HAP-1 (cell line): ENCODE measurements at regions not wholly inside any gene's neighbourhood (a gene's known extent, or its start where the extent isn't known, plus 50 kb on each side); places are given as distances from the start of the nearest gene placed in this dataset.

ENCODE experiments used
- DNase-seq, 2 experiments: peaks; one replicate each; pipeline ENCODE4 v3.0.0-alpha.2; 2016 to 2020; ENCODE audit warnings: low spot score in 2 of 2
- H3K27me3 ChIP-seq: fragments of 250-450 bp; sonication (Bioruptor Pico); 2 replicates; pipeline ENCODE4 v1.5.1; 2020; ENCODE audit warnings: low read depth, mild to moderate bottlenecking, moderate library complexity
- H3K36me3 ChIP-seq: fragments of 250-450 bp; sonication (Bioruptor Pico); replicated peaks from 2 replicates; pipeline ENCODE4 v1.5.1; 2020; ENCODE audit warnings: mild to moderate bottlenecking
- H3K4me1 ChIP-seq: fragments of 250-450 bp; sonication (Bioruptor Pico); 2 replicates; pipeline ENCODE4 v1.5.1; 2020; ENCODE audit warnings: mild to moderate bottlenecking
- H3K4me3 ChIP-seq: fragments of 250-450 bp; sonication (Bioruptor Pico); 2 replicates; pipeline ENCODE4 v1.5.1; 2020; ENCODE audit warnings: mild to moderate bottlenecking, moderate library complexity
- H3K9me3 ChIP-seq: fragments of 250-450 bp; sonication (Bioruptor Pico); 2 replicates; pipeline ENCODE4 v1.5.1; 2020; ENCODE audit warnings: mild to moderate bottlenecking, moderate library complexity
- in situ Hi-C: fragments of 300-500 bp; cut with MboI; formaldehyde crosslinking; loops from 3 replicates; pipeline ENCODE4 v1.14.3; 2020; ENCODE audit warnings: low sequenced_read_pairs, inconsistent platforms, mixed read lengths

DNA sequence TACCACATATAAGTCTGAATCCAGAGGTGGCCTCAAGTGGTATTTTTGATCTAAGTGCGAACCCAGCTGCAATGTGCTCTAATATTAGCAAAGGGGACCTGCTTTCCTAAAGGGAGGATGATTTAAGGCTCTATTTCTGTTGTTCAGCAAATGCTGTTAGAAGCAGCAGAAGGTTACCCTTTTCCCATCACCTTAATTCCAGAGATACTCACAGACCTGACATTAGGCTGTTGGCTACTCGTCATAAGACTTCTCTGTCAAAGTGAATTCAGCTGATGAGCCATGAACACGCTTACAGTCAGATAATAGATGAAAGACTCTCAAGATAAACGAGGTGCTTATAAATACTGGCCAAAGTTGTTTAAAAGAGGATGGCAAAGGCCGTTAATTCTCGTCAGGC is 308.7 kb upstream of the DDHD1 start:
- no peak for DNase-seq
- in situ Hi-C loops, result no loop called here

DNA sequence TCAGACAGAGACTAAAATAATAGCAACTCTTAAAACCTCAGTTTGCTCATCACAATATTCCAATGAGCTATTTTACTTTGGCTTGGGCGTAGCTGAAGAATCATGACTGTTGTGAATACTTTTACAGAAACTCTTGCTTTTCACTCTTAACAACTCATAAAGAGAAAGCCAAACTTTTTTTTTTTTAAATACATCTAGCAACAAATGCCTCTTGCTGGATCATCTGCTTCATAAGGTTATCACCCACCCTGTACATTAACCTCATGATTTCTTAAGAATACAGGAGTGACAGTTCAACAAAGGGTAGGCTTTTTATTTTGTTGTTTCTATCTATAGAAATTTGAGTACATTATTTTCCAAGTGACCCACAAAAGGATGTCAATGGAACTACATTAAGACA is 307.4 kb upstream of the DDHD1 start:
- in situ Hi-C loops, result no loop called here
- H3K4me3 ChIP-seq, result no peak overlapping the region
- peaks cover 19% of the 10 kb centered on the region for H3K27me3 ChIP-seq
- no peaks in the 10 kb centered on the region for H3K4me1 ChIP-seq
- no peak for DNase-seq
- no peaks in the 10 kb centered on the region for H3K9me3 ChIP-seq
- H3K36me3 ChIP-seq, result no peaks in the 10 kb centered on the region

More for the DNA sequence above, 308.7 kb upstream of the DDHD1 start:
- peaks cover 16% of the 10 kb centered on the region for H3K27me3 ChIP-seq
- H3K4me1 ChIP-seq, result no peaks in the 10 kb centered on the region
- no peaks in the 10 kb centered on the region for H3K9me3 ChIP-seq
- no peak overlapping the region for H3K4me3 ChIP-seq
- H3K36me3 ChIP-seq, result no peaks in the 10 kb centered on the region

DNA sequence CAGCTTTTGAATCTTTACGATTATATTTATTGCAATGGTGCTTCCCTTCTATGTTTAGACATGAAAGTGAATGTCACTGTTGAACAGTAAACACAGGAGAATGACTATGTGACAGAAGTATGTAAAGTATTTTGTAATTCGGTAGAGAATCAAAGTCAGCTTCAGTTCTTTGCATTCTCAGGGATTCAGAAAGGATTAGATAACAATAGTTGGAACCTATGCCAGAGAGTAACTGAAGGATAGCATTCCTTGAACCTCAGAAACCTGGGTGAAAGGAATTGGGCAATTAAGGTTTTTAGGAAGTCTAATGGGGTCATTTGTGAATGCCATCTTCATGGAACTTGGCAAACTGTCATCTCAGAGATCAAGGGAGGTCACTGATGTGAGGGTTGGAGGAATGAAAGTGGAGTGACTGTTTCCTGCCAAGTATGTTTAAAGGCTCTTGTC is 305.3 kb upstream of the DDHD1 start:
- H3K27me3 ChIP-seq, result peaks cover 11% of the 10 kb centered on the region
- in situ Hi-C loops, result no loop called here
- H3K36me3 ChIP-seq, result no peaks in the 10 kb centered on the region
- DNase-seq, result peak in 1 of 2 experiments; percentile 24
- no peaks in the 10 kb centered on the region for H3K9me3 ChIP-seq
- no peaks in the 10 kb centered on the region for H3K4me1 ChIP-seq
- H3K4me3 ChIP-seq, result no peak overlapping the region

DNA sequence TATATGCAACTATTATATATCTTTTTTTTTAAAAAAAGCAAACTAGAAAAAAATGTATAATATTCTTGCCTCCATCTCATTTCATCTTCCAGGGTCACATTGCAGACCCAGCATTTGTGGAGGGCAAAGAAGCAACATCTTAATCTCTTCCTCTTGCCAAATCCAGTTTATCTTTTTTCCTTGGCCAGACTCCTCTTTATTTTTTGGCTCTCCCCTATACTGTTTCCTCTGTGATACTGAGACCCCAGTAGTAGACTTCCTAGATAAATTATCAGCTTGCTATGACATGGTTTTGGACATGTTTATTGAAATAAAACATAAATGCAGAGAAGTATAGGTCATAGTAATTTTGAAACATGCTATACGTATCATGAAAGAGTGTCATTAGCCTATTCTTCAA is 303.8 kb upstream of the DDHD1 start:
- no peaks in the 10 kb centered on the region for H3K36me3 ChIP-seq
- no peaks in the 10 kb centered on the region for H3K9me3 ChIP-seq
- in situ Hi-C loops, result no loop called here
- H3K4me3 ChIP-seq, result no peak overlapping the region
- H3K27me3 ChIP-seq, result peaks cover 11% of the 10 kb centered on the region; the same call in 1 of the 2 replicates
- no peak for DNase-seq
- no peaks in the 10 kb centered on the region for H3K4me1 ChIP-seq

DNA sequence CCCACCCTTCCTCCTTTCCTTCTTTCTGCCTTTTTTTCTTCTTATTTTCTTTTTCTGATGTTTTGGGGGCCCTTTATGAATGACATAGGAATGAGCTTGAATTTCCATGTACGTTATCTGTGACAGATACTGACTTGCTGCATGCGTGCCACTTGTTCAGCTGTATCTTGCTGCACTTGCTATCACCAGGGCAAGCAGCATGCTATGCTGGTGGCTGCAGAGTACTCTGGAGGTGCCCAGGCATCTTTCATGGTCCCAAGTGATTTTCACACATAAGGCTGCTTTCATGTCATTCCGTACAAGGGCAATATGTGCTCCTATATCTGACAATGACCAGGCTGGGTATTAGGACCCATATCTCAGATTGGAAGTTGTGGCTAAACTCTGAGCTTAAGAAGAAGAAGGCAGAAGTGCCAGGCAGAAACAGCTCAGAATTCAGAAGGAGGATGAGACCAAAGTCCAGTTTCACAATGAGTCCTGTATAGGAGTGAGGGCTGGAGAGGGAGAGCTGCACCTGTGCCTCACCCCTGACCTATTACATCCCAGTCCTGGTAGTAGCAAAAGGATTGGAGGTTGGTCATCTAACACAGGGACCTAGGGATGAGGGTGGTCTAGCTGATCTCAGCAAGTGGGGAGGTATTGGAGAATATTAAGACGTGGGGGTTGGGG is 299.0 kb upstream of the DDHD1 start:
- no peak overlapping the region for H3K4me3 ChIP-seq
- DNase-seq, result no peak
- H3K27me3 ChIP-seq, result peaks cover 6% of the 10 kb centered on the region; the same call in 1 of the 2 replicates
- H3K36me3 ChIP-seq, result no peaks in the 10 kb centered on the region
- no peaks in the 10 kb centered on the region for H3K9me3 ChIP-seq
- in situ Hi-C loops, result no loop called here
- no peaks in the 10 kb centered on the region for H3K4me1 ChIP-seq

DNA sequence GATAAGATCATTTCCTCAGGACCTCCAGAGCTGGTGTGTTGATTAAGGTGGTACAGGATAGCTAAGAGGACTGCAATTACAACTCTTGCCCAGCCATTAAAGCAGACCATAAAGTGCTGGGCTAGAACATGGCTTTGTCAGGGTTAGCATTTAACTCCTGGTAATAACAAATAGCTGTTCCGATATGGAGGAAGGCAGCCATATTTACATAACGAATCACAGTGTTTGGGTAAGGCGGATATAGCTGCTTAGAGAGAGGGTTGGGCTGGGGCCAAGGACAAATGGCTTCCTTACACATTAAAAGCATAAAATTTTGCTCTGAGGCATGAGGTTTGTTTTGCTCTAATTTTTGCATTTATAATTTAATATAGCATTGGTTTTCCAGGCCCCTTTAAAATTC is 297.7 kb upstream of the DDHD1 start:
- DNase-seq, result no peak
- Histone ChIP-seq H3K4me3 (no peak overlapping the region), H3K4me1 (no peaks in the 10 kb centered on the region), H3K36me3 (no peaks in the 10 kb centered on the region), H3K27me3 (peaks cover 3% of the 10 kb centered on the region; the same call in 1 of the 2 replicates), H3K9me3 (no peaks in the 10 kb centered on the region)
- in situ Hi-C loops, result no loop called here

DNA sequence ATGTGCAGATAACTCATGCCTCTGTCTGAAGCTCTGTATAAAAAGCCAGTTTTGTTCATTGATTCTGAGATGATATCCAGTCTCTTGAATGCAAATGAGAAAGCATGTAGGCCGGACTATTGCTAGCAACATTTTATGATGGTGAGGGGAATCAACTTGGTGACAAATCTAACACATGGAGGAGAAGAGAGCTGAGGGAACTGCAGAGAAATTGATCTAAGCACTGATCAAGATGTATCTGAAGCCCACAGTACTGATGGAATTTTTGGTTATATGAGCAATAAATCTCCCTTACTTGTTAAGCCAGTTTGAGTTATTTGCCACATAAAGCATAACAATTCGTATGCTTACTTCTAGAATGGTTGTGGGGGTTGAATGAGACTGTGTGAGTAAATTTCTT is 295.6 kb upstream of the DDHD1 start:
- in situ Hi-C loops, result loop anchor here (25.0 kb wide), 1 partner anchor 889 kb away; no protein-coding TSS in a partner anchor
- Histone ChIP-seq H3K9me3 (no peaks in the 10 kb centered on the region), H3K36me3 (no peaks in the 10 kb centered on the region), H3K27me3 (peaks cover 6% of the 10 kb centered on the region; the same call in 1 of the 2 replicates), H3K4me3 (no peak overlapping the region), H3K4me1 (no peaks in the 10 kb centered on the region)
- DNase-seq, result no peak

DNA sequence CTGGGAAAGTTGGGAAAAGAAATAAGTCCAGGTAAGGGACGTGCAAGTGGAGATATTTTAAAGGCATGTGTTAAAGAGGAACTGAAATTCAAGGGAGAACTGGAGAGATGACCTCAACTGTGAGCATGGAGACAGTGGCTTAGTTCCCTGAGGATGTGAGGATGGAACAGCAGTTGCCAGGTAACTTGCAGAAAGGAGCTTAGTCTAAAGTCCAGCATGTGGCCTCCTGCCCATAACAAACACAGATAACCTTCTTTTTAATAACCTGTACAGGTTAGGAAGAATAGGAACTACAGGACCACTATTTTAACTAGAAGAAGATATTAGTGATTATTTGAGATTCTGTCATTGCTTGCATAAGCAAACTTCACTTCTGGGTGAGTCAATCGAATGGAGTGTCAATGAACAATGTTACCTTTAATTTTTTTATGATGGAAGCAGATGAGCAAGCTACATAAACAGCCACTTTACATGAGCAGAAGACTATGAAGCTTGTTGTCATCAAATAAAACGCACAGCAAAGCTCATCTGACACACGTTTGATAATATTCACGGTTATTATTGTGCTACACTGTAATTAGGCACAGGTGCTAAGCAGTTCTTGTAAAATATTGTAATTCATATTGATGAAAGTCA is 291.7 kb upstream of the DDHD1 start:
- Histone ChIP-seq H3K36me3 (no peaks in the 10 kb centered on the region), H3K4me3 (no peak overlapping the region), H3K4me1 (no peaks in the 10 kb centered on the region), H3K27me3 (peaks cover 6% of the 10 kb centered on the region; the same call in 1 of the 2 replicates), H3K9me3 (no peaks in the 10 kb centered on the region)
- no peak for DNase-seq
- in situ Hi-C loops, result loop anchor here (25.0 kb wide), 1 partner anchor 893 kb away; no protein-coding TSS in a partner anchor

DNA sequence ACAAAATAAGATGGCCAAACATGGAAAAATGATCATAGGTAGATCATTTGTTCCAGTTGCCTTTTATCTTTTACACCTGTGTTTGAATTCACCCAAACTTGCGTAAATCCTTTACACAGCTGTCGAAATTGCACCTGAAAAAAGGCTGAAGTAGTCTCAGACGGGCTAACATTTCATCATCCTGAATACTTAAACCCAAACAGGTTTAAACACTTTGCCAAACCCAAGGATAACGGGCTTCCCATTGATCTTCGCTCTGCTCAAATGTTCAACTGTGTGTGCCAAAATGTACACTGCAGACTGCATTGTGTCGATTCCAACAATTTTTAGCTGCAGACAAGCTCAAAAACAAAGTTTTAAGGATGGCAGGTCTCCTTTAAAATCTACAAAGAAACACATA is 288.7 kb upstream of the DDHD1 start:
- in situ Hi-C loops, result loop anchor here (25.0 kb wide), 1 partner anchor 896 kb away; no protein-coding TSS in a partner anchor

DNA sequence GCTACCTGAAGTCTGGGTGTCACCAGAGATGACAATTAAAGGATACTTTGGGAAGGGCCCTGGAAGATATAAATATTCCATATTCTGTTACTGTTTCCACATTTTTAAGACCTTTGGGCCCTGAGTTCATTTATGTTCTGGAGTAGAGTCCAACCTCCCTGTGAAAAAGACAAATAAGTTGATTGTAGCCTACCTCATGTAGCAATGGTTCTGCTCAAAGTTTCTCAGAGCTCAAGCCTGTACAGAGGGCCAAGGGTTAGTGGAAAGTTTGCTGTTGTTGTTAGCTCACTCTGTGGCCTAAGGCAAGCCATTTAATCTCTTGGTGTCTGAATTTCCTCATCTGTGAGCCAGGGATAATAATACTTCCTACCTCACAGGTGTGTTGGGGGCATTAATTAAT is 284.7 kb upstream of the DDHD1 start:
- in situ Hi-C loops, result loop anchor here (25.0 kb wide), 1 partner anchor 899 kb away; no protein-coding TSS in a partner anchor
- no peaks in the 10 kb centered on the region; the same call in 1 of the 2 replicates for H3K9me3 ChIP-seq
- no peak overlapping the region for H3K4me3 ChIP-seq
- no peak for DNase-seq
- no peaks in the 10 kb centered on the region for H3K36me3 ChIP-seq
- peaks cover 11% of the 10 kb centered on the region; the same call in 1 of the 2 replicates for H3K27me3 ChIP-seq
- no peaks in the 10 kb centered on the region for H3K4me1 ChIP-seq

More for the DNA sequence above, 288.7 kb upstream of the DDHD1 start:
- Histone ChIP-seq H3K9me3 (no peaks in the 10 kb centered on the region), H3K4me3 (no peak overlapping the region), H3K36me3 (no peaks in the 10 kb centered on the region), H3K27me3 (peaks cover 4% of the 10 kb centered on the region; the same call in 1 of the 2 replicates), H3K4me1 (no peaks in the 10 kb centered on the region)
- no peak for DNase-seq

DNA sequence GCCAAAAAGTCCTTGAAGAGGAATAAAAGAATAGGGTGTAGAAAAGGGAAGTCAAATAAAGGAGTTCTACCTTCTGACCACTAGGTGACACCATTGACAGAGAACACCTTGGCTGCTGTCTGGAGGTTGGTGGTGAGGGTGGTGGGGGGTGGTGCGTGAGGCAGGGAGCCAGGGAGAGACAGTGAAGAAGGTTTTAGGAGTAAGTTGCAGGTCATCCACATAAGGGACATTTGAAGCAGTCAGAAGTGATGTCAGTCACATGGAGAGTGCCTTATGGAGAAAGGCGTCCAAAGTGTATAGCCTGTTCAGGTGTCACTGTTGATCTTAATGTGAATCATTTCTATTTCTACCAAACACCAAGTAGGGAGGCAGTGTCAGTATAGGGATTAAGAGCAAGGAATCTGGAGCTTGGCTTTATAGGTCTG is 279.3 kb upstream of the DDHD1 start:
- Histone ChIP-seq H3K27me3 (peaks cover 11% of the 10 kb centered on the region; the same call in 1 of the 2 replicates), H3K4me3 (no peak overlapping the region)
- in situ Hi-C loops, result loop anchor here (25.0 kb wide), 1 partner anchor 905 kb away; no protein-coding TSS in a partner anchor

DNA sequence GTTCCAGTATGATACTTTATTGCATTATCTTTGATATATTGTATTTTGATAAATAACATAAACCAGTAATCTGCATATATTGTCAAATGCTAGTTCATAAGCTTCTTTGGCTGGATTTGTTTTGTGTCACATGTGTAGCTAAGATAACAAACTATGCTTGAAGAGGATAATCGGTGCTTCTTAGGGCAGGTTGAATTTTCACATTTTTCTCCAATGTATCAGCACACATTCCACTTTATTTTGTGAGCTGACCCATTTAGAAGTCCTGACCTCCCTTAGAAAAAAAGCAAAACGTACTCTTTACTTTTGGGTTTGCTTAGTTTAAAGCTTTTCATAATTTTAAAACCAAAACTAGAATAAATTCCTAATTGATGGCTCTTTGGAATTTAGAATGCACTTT is 277.7 kb upstream of the DDHD1 start:
- H3K9me3 ChIP-seq, result no peaks in the 10 kb centered on the region; the same call in 1 of the 2 replicates
- no peak overlapping the region for H3K4me3 ChIP-seq
- peaks cover 7% of the 10 kb centered on the region; the same call in 1 of the 2 replicates for H3K27me3 ChIP-seq
- in situ Hi-C loops, result loop anchor here (25.0 kb wide), 1 partner anchor 906 kb away; no protein-coding TSS in a partner anchor
- no peaks in the 10 kb centered on the region for H3K36me3 ChIP-seq
- no peak for DNase-seq
- no peaks in the 10 kb centered on the region for H3K4me1 ChIP-seq

More for the DNA sequence above, 279.3 kb upstream of the DDHD1 start:
- H3K36me3 ChIP-seq, result no peaks in the 10 kb centered on the region
- no peaks in the 10 kb centered on the region; the same call in 1 of the 2 replicates for H3K9me3 ChIP-seq
- H3K4me1 ChIP-seq, result no peaks in the 10 kb centered on the region
- peak; percentile 40 to 49 for DNase-seq

DNA sequence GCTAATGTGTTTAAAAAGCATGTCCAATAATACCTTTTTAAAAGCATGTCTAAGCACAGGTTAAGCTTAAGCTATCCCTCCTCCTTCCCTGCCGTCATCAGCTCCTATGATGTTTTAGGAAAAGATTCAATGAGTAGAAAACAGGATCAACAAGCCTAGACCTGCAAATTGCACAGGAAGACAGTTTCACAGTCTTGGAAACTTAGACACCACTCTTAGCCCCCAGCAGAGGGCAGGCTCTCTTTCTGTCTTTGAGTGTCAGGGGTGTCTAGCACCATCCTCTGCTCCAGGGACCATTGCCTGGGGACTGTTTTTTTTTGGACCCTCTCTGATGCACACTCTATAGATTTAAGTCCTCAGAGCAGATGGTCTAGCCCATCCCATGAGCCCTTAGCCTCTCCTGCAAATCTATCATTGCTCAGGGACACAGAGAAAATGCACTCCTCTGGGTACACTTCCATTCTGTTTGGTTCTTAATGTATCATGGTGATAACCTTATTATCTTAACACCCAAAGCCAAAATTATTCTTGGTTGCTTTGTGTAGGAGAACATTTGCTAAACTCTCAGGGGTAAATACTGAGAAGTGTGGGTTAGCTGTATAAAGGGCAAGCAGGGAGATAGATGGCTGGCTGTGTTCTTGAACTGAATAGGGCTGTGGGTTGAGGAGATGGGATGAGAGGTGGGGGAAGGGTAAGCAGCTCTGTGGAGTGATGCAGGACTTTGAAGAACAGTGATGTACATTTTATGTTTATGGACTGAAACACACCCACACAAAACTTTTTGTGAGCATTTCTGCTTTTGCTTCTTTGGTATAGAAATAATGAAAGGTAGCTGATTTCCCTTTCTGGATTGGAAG is 259.9 kb upstream of the DDHD1 start:
- Histone ChIP-seq H3K4me1 (no peaks in the 10 kb centered on the region), H3K27me3 (no peaks in the 10 kb centered on the region), H3K36me3 (no peaks in the 10 kb centered on the region), H3K9me3 (no peaks in the 10 kb centered on the region), H3K4me3 (no peak overlapping the region)
- DNase-seq, result peak in 1 of 2 experiments; percentile 25
- in situ Hi-C loops, result no loop called here
